Uterus (tissue), 3 donors: ENCODE measurements at regions not wholly inside any gene's neighbourhood (a gene's known extent, or its start where the extent isn't known, plus 50 kb on each side); places are given as distances from the start of the nearest gene placed in this dataset.

Experiments
- DNase-seq, 2 donors: peaks; one replicate each; pipeline ENCODE4 v3.0.0-alpha.2; 2019 to 2020
- H3K27ac ChIP-seq, 2 donors: fragments of 200-600 bp; sonication (generic); 1 replicate in 1 of 2; 2 replicates in 1 of 2; pipeline ENCODE4 v1.5.1; 2016 to 2018
- H3K27me3 ChIP-seq, 2 donors: fragments of 200-600 bp; sonication (generic); one replicate each; pipeline ENCODE4 v1.5.1; 2018 to 2019; ENCODE audit warnings: control low read depth in 1 of 2
- H3K36me3 ChIP-seq, 2 donors: fragments of 200-600 bp; sonication (generic); one replicate each; pipeline ENCODE4 v1.5.1; 2019; ENCODE audit warnings: control low read depth in 1 of 2
- H3K4me1 ChIP-seq, 2 donors: fragments of 200-600 bp; sonication (generic); one replicate each; pipeline ENCODE4 v1.5.1; 2018 to 2019; ENCODE audit warnings: control low read depth in 1 of 2
- H3K4me3 ChIP-seq, 2 donors: fragments of 200-600 bp; sonication (generic); 1 replicate in 1 of 2; 2 replicates in 1 of 2; pipeline ENCODE4 v1.5.1; 2018 to 2019; ENCODE audit warnings: mild to moderate bottlenecking in 1 of 2
- H3K9me3 ChIP-seq, 2 donors: fragments of 200-600 bp; sonication (generic); one replicate each; pipeline ENCODE4 v1.5.1; 2019; ENCODE audit warnings: control low read depth in 1 of 2
- POLR2A ChIP-seq, 2 donors: fragments of 450-650 bp; IDR thresholded peaks; one replicate each; pipeline ENCODE4 v1.6.1; 2016; ENCODE audit warnings: antibody characterized with exemption in 2 of 2, mild to moderate bottlenecking in 1 of 2, moderate library complexity in 1 of 2
- intact Hi-C: fragments of 100-400 bp; cut with DNase I; formaldehyde crosslinking; loops from one replicate; pipeline ENCODE4 v1.15.1; 2023; ENCODE audit warnings: low total_unique reads
- TF ChIP-seq, protein P1 (sequence below), 4 experiments: fragments of 200-600 bp in 2 of 4; fragments of 450-650 bp in 2 of 4; sonication (generic) in 2 of 4; IDR thresholded peaks; one replicate each; pipeline ENCODE4 v1.5.1; 2016 to 2019; ENCODE audit warnings: antibody characterized with exemption in 4 of 4, mild to moderate bottlenecking in 2 of 4, moderate library complexity in 1 of 4
- donor health status: DM: yes; HTN: yes; CAD: no.

DNA sequence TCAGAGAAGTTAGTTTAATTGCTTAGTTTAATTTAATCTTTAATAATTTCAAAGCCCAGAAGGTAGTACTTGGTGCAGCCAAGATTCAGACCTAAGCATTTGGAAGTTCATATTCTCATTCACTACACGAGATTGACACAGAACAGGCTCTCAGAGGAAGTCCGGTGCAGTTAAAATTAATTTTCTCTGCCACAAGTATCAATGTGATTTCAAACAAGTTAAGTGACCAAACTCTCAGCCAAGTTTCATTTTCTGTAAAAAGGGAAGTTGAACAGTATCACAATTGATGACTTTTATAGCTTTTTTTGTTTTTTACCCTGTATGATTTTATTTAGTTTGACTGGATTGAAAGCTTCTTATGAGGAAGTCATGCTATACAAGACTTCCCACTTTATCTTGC, 1494.9 kb upstream of the LRRTM3 start:
- H3K9me3 ChIP-seq, result no peaks in the 10 kb centered on the region
- intact Hi-C loops, result no loop called here
- no peak overlapping the region for H3K27ac ChIP-seq
- no peaks in the 10 kb centered on the region for H3K4me1 ChIP-seq
- no peak overlapping the region for H3K4me3 ChIP-seq
- TF ChIP-seq, protein P1, sequence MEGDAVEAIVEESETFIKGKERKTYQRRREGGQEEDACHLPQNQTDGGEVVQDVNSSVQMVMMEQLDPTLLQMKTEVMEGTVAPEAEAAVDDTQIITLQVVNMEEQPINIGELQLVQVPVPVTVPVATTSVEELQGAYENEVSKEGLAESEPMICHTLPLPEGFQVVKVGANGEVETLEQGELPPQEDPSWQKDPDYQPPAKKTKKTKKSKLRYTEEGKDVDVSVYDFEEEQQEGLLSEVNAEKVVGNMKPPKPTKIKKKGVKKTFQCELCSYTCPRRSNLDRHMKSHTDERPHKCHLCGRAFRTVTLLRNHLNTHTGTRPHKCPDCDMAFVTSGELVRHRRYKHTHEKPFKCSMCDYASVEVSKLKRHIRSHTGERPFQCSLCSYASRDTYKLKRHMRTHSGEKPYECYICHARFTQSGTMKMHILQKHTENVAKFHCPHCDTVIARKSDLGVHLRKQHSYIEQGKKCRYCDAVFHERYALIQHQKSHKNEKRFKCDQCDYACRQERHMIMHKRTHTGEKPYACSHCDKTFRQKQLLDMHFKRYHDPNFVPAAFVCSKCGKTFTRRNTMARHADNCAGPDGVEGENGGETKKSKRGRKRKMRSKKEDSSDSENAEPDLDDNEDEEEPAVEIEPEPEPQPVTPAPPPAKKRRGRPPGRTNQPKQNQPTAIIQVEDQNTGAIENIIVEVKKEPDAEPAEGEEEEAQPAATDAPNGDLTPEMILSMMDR (IDR thresholded peaks at IDR 0.05), result no peak
- TF ChIP-seq POLR2A (IDR thresholded peaks at IDR 0.05), result no peak
- no peak for DNase-seq
- H3K27me3 ChIP-seq, result no peaks in the 10 kb centered on the region
- no peaks in the 10 kb centered on the region for H3K36me3 ChIP-seq

DNA sequence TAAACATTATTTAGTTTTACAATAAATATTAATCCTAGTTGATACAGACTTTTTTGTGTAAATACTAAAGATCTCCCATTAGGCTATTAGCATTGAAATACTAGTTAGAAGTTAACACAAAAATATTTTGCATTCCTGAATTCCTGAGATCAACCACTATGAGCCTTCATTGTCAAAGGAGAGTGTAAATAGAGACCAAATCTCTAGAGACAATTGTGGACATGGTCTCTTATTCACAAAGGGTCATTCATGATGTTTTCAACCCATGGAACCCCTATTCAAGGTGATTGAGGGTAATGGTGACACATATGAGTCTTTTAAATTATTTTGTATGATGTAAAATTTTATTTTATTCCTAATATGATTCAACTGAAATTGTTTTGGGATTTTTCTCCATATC, 1454.8 kb upstream of the LRRTM3 start:
- no peaks in the 10 kb centered on the region for H3K4me1 ChIP-seq
- no peaks in the 10 kb centered on the region for H3K9me3 ChIP-seq
- no peak overlapping the region for H3K27ac ChIP-seq
- no peaks in the 10 kb centered on the region for H3K27me3 ChIP-seq
- TF ChIP-seq POLR2A (IDR thresholded peaks at IDR 0.05), result no peak
- TF ChIP-seq, protein P1 (IDR thresholded peaks at IDR 0.05), result no peak
- intact Hi-C loops, result no loop called here
- H3K36me3 ChIP-seq, result no peaks in the 10 kb centered on the region
- no peak for DNase-seq
- no peak overlapping the region for H3K4me3 ChIP-seq

DNA sequence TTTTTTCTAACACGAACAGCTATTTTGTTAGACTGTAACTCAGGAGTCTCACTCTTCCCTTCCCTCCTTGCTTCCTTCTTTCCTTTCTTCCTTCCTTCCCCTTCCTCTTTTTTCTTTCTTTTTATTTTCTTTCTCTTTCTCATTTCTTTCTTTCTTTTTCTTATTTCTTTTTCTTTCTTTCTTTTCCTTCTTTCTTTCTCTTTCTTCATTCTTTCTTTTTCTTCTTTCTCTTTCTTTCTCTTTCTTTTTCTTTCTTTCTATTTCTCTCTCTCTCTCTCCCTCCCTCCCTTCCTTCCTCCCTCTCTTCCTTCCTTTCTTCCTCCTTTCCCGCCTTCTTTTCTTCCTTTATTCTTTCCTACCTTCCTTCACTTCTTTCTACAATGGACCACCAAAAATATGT, 1443.0 kb upstream of the LRRTM3 start:
- Histone ChIP-seq H3K9me3 (no peaks in the 10 kb centered on the region), H3K4me3 (no peak overlapping the region), H3K4me1 (no peaks in the 10 kb centered on the region), H3K36me3 (no peaks in the 10 kb centered on the region), H3K27me3 (no peaks in the 10 kb centered on the region), H3K27ac (no peak overlapping the region)
- TF ChIP-seq POLR2A (IDR thresholded peaks at IDR 0.05), result no peak
- TF ChIP-seq, protein P1 (IDR thresholded peaks at IDR 0.05), result no peak
- DNase-seq, result no peak
- intact Hi-C loops, result no loop called here

DNA sequence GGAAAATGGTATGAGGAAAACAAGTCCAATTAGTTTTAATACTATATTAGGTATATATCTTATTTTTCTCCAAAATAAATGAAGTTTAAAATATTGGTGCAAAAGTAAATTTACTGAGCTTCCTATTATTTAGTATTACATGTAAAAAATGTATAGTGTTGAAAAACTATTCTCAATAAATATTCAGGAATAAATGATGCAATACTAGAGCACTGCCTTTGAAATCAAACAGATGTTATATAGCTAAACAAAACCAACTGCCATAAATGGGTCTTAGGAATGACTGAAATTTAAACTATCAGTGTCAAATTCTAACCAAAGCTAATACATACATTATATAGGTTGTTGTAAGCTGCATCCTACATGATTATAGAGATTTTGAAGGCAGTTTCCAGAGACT, 1434.0 kb upstream of the LRRTM3 start:
- no peak overlapping the region for H3K4me3 ChIP-seq
- no peak for DNase-seq
- no peaks in the 10 kb centered on the region for H3K36me3 ChIP-seq
- intact Hi-C loops, result no loop called here
- H3K27me3 ChIP-seq, result no peaks in the 10 kb centered on the region
- TF ChIP-seq POLR2A (IDR thresholded peaks at IDR 0.05), result no peak
- TF ChIP-seq, protein P1 (IDR thresholded peaks at IDR 0.05), result no peak
- no peaks in the 10 kb centered on the region for H3K4me1 ChIP-seq
- no peaks in the 10 kb centered on the region for H3K9me3 ChIP-seq
- no peak overlapping the region for H3K27ac ChIP-seq

DNA sequence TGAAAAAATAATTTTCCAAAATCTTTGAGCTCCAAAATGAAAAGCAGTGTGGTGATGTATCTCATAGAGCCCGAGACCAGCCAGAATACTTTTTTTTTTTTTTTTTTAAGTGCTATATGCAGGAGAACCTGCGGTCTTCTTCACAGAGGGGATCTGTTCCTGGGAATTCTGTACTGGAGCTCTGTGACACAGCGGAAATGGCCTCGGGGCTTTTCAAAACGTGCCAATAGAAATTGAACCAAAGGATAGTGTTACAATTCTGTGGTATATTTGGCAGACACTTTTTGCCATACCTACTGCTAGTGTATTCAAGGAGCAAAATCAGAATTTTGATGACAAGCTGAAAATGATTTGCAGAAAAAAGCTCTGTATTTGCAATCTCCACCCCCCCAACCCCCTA, 1429.3 kb upstream of the LRRTM3 start:
- no peak for DNase-seq
- Histone ChIP-seq H3K4me1 (no peaks in the 10 kb centered on the region), H3K9me3 (no peaks in the 10 kb centered on the region), H3K27me3 (no peaks in the 10 kb centered on the region), H3K36me3 (no peaks in the 10 kb centered on the region), H3K27ac (no peak overlapping the region), H3K4me3 (no peak overlapping the region)
- TF ChIP-seq POLR2A (IDR thresholded peaks at IDR 0.05), result no peak
- TF ChIP-seq, protein P1 (IDR thresholded peaks at IDR 0.05), result no peak
- intact Hi-C loops, result no loop called here
